ENCODE measurements at regions not wholly inside any gene's neighbourhood (a gene's known extent, or its start where the extent isn't known, plus 50 kb on each side); places are given as distances from the start of the nearest gene placed in this dataset.

DNA sequence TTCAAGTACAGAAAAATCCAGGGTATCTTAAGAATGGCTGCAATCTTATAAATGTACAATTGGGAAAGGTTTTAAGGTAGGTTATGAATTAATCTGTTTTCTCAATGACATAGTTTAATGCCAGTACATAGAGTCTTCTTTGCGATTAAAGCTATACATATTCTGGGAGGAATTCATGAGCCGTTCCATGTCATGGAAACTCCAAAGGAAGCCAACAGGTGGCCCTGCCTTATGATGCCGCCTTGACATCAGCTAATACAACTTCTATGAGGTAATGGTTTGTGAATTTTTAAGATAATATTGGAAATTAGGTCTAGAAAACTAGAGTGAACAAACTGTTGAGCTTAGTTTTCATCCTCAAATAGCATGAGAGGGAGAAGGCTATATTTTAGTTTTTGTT lies 713.4 kb downstream of the EFNA5 start:
- Histone ChIP-seq H3K79me2 (ENCODE audit: control insufficient read depth, insufficient read depth, low read length) (no peaks in the 10 kb centered on the region), H3K9ac (ENCODE audit: low read length) (no peak overlapping the region), H3K36me3 (replicated peaks in 1 of 2; ENCODE audit: control extremely low read depth in 1 of 2, control insufficient read depth in 1 of 2, extremely low read depth in 1 of 2, insufficient read depth in 2 of 2, low read length in 1 of 2) (no peaks in the 10 kb centered on the region), H3K27me3 (replicated peaks in 1 of 4; ENCODE audit: control extremely low read depth in 1 of 4, control insufficient read depth in 3 of 4, insufficient read depth in 4 of 4, low read length in 3 of 4) (no peaks in the 10 kb centered on the region), H3K4me1 (ENCODE audit: control insufficient read depth in 2 of 2, insufficient read depth in 2 of 2, low read length in 2 of 2) (no peaks in the 10 kb centered on the region), H2AFZ (ENCODE audit: insufficient read depth, low read depth, low read length, poor library complexity, severe bottlenecking) (no peak overlapping the region), H3K27ac (ENCODE audit: low read length in 2 of 2) (no peak overlapping the region), H4K20me1 (ENCODE audit: control insufficient read depth, insufficient read depth, low read length, poor library complexity, severe bottlenecking) (no peaks in the 10 kb centered on the region), H3K9me3 (ENCODE audit: control extremely low read depth in 1 of 3, control insufficient read depth in 2 of 3, insufficient read depth in 1 of 3, low read length in 2 of 3) (no peaks in the 10 kb centered on the region), H3K4me3 (ENCODE audit: control extremely low read depth in 1 of 5, extremely low read depth in 1 of 5, insufficient read depth in 1 of 5, low read depth in 2 of 5, low read length in 4 of 5) (no peak overlapping the region), H3K4me2 (replicated peaks; ENCODE audit: low read depth, low read length, poor library complexity, severe bottlenecking) (no peak overlapping the region)
- no peak for ATAC-seq (ENCODE audit: low read depth)
- no peaks in the 10 kb centered on the region for H3K4me1 Mint-ChIP-seq
- 100% methylated on average over 1 of the region's 3 CpGs for WGBS (ENCODE audit: insufficient coverage)
- peaks cover 3% of the 10 kb centered on the region for H3K9me3 Mint-ChIP-seq (ENCODE audit: insufficient read depth)
- ChIA-PET CTCF (no interaction called here), POLR2A (no interaction called here)
- DNase-seq, result no peak
- TF ChIP-seq, protein P1, sequence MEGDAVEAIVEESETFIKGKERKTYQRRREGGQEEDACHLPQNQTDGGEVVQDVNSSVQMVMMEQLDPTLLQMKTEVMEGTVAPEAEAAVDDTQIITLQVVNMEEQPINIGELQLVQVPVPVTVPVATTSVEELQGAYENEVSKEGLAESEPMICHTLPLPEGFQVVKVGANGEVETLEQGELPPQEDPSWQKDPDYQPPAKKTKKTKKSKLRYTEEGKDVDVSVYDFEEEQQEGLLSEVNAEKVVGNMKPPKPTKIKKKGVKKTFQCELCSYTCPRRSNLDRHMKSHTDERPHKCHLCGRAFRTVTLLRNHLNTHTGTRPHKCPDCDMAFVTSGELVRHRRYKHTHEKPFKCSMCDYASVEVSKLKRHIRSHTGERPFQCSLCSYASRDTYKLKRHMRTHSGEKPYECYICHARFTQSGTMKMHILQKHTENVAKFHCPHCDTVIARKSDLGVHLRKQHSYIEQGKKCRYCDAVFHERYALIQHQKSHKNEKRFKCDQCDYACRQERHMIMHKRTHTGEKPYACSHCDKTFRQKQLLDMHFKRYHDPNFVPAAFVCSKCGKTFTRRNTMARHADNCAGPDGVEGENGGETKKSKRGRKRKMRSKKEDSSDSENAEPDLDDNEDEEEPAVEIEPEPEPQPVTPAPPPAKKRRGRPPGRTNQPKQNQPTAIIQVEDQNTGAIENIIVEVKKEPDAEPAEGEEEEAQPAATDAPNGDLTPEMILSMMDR (IDR thresholded peaks at IDR 0.05), result no peak
- TF ChIP-seq EZH2 (IDR thresholded peaks at IDR 0.05; ENCODE audit: borderline replicate concordance, insufficient read depth, low read depth, low read length, poor library complexity, severe bottlenecking), result no peak
- H3K27me3 Mint-ChIP-seq, result no peaks in the 10 kb centered on the region
- intact Hi-C loops (cut with micrococcal nuclease), result no loop called here
- H3K4me3 Mint-ChIP-seq, result no peak overlapping the region
- no peak overlapping the region for H3K27ac Mint-ChIP-seq

- intact Hi-C loops (cut with micrococcal nuclease), result no loop called here
Observed at GRCh38 chr5:106956886-106957285, 713.9 kb downstream of the EFNA5 start.

More at GRCh38 chr5:106956886-106957285, 713.9 kb downstream of the EFNA5 start:
- ChIA-PET CTCF (no interaction called here), POLR2A (no interaction called here)
- Histone ChIP-seq H4K20me1 (ENCODE audit: control insufficient read depth, insufficient read depth, low read length, poor library complexity, severe bottlenecking) (no peaks in the 10 kb centered on the region), H3K79me2 (ENCODE audit: control insufficient read depth, insufficient read depth, low read length) (no peaks in the 10 kb centered on the region), H3K27me3 (replicated peaks in 1 of 4; ENCODE audit: control extremely low read depth in 1 of 4, control insufficient read depth in 3 of 4, insufficient read depth in 4 of 4, low read length in 3 of 4) (no peaks in the 10 kb centered on the region), H3K4me3 (ENCODE audit: control extremely low read depth in 1 of 5, extremely low read depth in 1 of 5, insufficient read depth in 1 of 5, low read depth in 2 of 5, low read length in 4 of 5) (no peak overlapping the region), H3K9ac (ENCODE audit: low read length) (no peak overlapping the region), H3K4me1 (ENCODE audit: control insufficient read depth in 2 of 2, insufficient read depth in 2 of 2, low read length in 2 of 2) (no peaks in the 10 kb centered on the region), H3K27ac (ENCODE audit: low read length in 2 of 2) (no peak overlapping the region), H3K4me2 (replicated peaks; ENCODE audit: low read depth, low read length, poor library complexity, severe bottlenecking) (no peak overlapping the region), H3K9me3 (ENCODE audit: control extremely low read depth in 1 of 3, control insufficient read depth in 2 of 3, insufficient read depth in 1 of 3, low read length in 2 of 3) (no peaks in the 10 kb centered on the region), H3K36me3 (replicated peaks in 1 of 2; ENCODE audit: control extremely low read depth in 1 of 2, control insufficient read depth in 1 of 2, extremely low read depth in 1 of 2, insufficient read depth in 2 of 2, low read length in 1 of 2) (no peaks in the 10 kb centered on the region), H2AFZ (ENCODE audit: insufficient read depth, low read depth, low read length, poor library complexity, severe bottlenecking) (no peak overlapping the region)
- no peaks in the 10 kb centered on the region for H3K4me1 Mint-ChIP-seq
- no peaks in the 10 kb centered on the region for H3K27me3 Mint-ChIP-seq
- DNase-seq, result no peak
- ATAC-seq (ENCODE audit: low read depth), result no peak
- H3K4me3 Mint-ChIP-seq, result no peak overlapping the region
- H3K27ac Mint-ChIP-seq, result no peak overlapping the region
- TF ChIP-seq EZH2 (IDR thresholded peaks at IDR 0.05; ENCODE audit: borderline replicate concordance, insufficient read depth, low read depth, low read length, poor library complexity, severe bottlenecking), result no peak
- TF ChIP-seq, protein P1 (IDR thresholded peaks at IDR 0.05), result no peak
- peaks cover 3% of the 10 kb centered on the region for H3K9me3 Mint-ChIP-seq (ENCODE audit: insufficient read depth)
- no CpG with 5 or more reads among the region's 1 CpG for WGBS (ENCODE audit: insufficient coverage)
